Astrocyte (in vitro differentiated cells and primary cell): ENCODE measurements at regions not wholly inside any gene's neighbourhood (a gene's known extent, or its start where the extent isn't known, plus 50 kb on each side); places are given as distances from the start of the nearest gene placed in this dataset.

Experiments used
- DNase-seq: peaks from one replicate; pipeline ENCODE4 v3.0.0-alpha.2; 2010; ENCODE audit warnings: low read depth
- FAIRE-seq: peaks from 2 replicates; lab custom pipeline; 2011; peaks lifted over from hg19 to GRCh38; lab: Jason Lieb, UNC
- H2AFZ ChIP-seq: 2 replicates; pipeline ENCODE4 v1.6.0; 2012; ENCODE audit warnings: low read depth, low read length, inconsistent platforms
- H3K27ac ChIP-seq: 2 replicates; pipeline ENCODE4 v1.5.1; 2011; ENCODE audit warnings: low read depth, low read length, inconsistent platforms
- H3K27me3 ChIP-seq: 2 replicates; pipeline ENCODE4 v1.6.0; 2011; ENCODE audit warnings: low read length, inconsistent platforms; ENCODE audit not compliant: insufficient read depth
- H3K36me3 ChIP-seq: 2 replicates; pipeline ENCODE4 v1.5.1; 2011; ENCODE audit warnings: low read length, inconsistent platforms; ENCODE audit not compliant: insufficient read depth
- H3K4me1 ChIP-seq: 2 replicates; pipeline ENCODE4 v1.5.1; 2011; ENCODE audit warnings: low read length, inconsistent platforms; ENCODE audit not compliant: insufficient read depth
- H3K4me2 ChIP-seq: 2 replicates; pipeline ENCODE4 v1.6.0; 2012; ENCODE audit warnings: low read length, inconsistent platforms
- H3K4me3 ChIP-seq: 2 replicates; pipeline ENCODE4 v1.5.1; 2011; ENCODE audit warnings: low read depth, mild to moderate bottlenecking, low read length, inconsistent platforms; ENCODE audit not compliant: insufficient read depth
- H3K79me2 ChIP-seq: 2 replicates; pipeline ENCODE4 v1.6.0; 2012; ENCODE audit warnings: mild to moderate bottlenecking, low read length, inconsistent platforms; ENCODE audit not compliant: insufficient read depth
- H3K9ac ChIP-seq: 2 replicates; pipeline ENCODE4 v1.6.0; 2012; ENCODE audit warnings: mild to moderate bottlenecking, low read length, inconsistent platforms
- H3K9me3 ChIP-seq: 2 replicates; pipeline ENCODE4 v1.5.1; 2012; ENCODE audit warnings: low read depth, mild to moderate bottlenecking, low read length, inconsistent platforms; ENCODE audit not compliant: insufficient read depth
- H4K20me1 ChIP-seq: 2 replicates; pipeline ENCODE4 v1.6.0; 2012; ENCODE audit warnings: low read length, inconsistent platforms; ENCODE audit not compliant: insufficient read depth
- H3K27ac Mint-ChIP-seq: one replicate; pipeline ENCODE4 v1.8.0; 2021; ENCODE audit warnings: mild to moderate bottlenecking, mixed read lengths; ENCODE audit not compliant: unreplicated experiment
- H3K27me3 Mint-ChIP-seq: one replicate; pipeline ENCODE4 v1.8.0; 2021; ENCODE audit warnings: low read depth, mixed read lengths; ENCODE audit not compliant: unreplicated experiment
- H3K36me3 Mint-ChIP-seq: one replicate; pipeline ENCODE4 v1.8.0; 2021; ENCODE audit warnings: low read depth, mixed read lengths; ENCODE audit not compliant: unreplicated experiment
- H3K4me1 Mint-ChIP-seq: one replicate; pipeline ENCODE4 v1.8.0; 2021; ENCODE audit warnings: low read depth, mixed read lengths; ENCODE audit not compliant: unreplicated experiment
- H3K4me3 Mint-ChIP-seq: one replicate; pipeline ENCODE4 v1.8.0; 2021; ENCODE audit warnings: mild to moderate bottlenecking, moderate library complexity, mixed read lengths; ENCODE audit not compliant: unreplicated experiment
- H3K9me3 Mint-ChIP-seq: one replicate; pipeline ENCODE4 v1.8.0; 2021; ENCODE audit warnings: mild to moderate bottlenecking, mixed read lengths; ENCODE audit not compliant: unreplicated experiment
- CTCF ChIP-seq: IDR thresholded peaks from 2 replicates; pipeline ENCODE4 v1.5.1; 2011; ENCODE audit warnings: low read depth, mild to moderate bottlenecking, inconsistent platforms, low read length, moderate library complexity; ENCODE audit not compliant: insufficient read depth
- EZH2 ChIP-seq: IDR thresholded peaks from 2 replicates; pipeline ENCODE4 v1.6.1; 2012; ENCODE audit warnings: mild to moderate bottlenecking, low read length, inconsistent platforms; ENCODE audit not compliant: insufficient read depth

- TF ChIP-seq CTCF (no peak), EZH2 (no peak)
- DNase-seq (peak; percentile 78), FAIRE-seq (peak; percentile 49)
- Histone ChIP-seq H3K27me3 (no peaks in the 10 kb centered on the region), H3K9ac (no peak overlapping the region), H3K4me3 (no peak overlapping the region), H4K20me1 (no peaks in the 10 kb centered on the region), H3K27ac (no peak overlapping the region), H3K9me3 (no peaks in the 10 kb centered on the region), H3K4me2 (peak overlapping the region; percentile 42), H3K79me2 (no peaks in the 10 kb centered on the region), H3K4me1 (peaks cover 12% of the 10 kb centered on the region), H2AFZ (peak overlapping the region; percentile 20), H3K36me3 (no peaks in the 10 kb centered on the region)
- H3K27ac Mint-ChIP-seq: no peak overlapping the region
- no peaks in the 10 kb centered on the region for H3K9me3 Mint-ChIP-seq
- H3K36me3 Mint-ChIP-seq: no peaks in the 10 kb centered on the region
- H3K27me3 Mint-ChIP-seq: peaks cover 1% of the 10 kb centered on the region
- H3K4me3 Mint-ChIP-seq: no peak overlapping the region
- peaks cover 4% of the 10 kb centered on the region for H3K4me1 Mint-ChIP-seq
Observed at GRCh38 chr6:154653853-154654252, 79.4 kb upstream of the SCAF8 start.

- TF ChIP-seq CTCF (no peak), EZH2 (no peak)
- peaks cover 6% of the 10 kb centered on the region for H3K4me1 Mint-ChIP-seq
Observed at GRCh38 chr6:154656660-154657059, 76.6 kb upstream of the SCAF8 start.

GRCh38 chr6:154661768-154662167 is 71.4 kb upstream of the SCAF8 start:
- Histone ChIP-seq H3K27ac (no peak overlapping the region), H4K20me1 (no peaks in the 10 kb centered on the region), H2AFZ (no peak overlapping the region), H3K4me3 (no peak overlapping the region), H3K9me3 (no peaks in the 10 kb centered on the region), H3K4me2 (no peak overlapping the region), H3K4me1 (no peaks in the 10 kb centered on the region), H3K27me3 (no peaks in the 10 kb centered on the region), H3K36me3 (no peaks in the 10 kb centered on the region), H3K79me2 (no peaks in the 10 kb centered on the region), H3K9ac (no peak overlapping the region)
- Mint-ChIP-seq H3K27ac (no peak overlapping the region), H3K27me3 (peaks cover 1% of the 10 kb centered on the region), H3K36me3 (no peaks in the 10 kb centered on the region), H3K4me1 (peaks cover 2% of the 10 kb centered on the region), H3K4me3 (no peak overlapping the region), H3K9me3 (no peaks in the 10 kb centered on the region)
- no peak for TF ChIP-seq CTCF
- no peak for TF ChIP-seq EZH2
- FAIRE-seq (no peak), DNase-seq (no peak)

More at GRCh38 chr6:154656660-154657059, 76.6 kb upstream of the SCAF8 start:
- H3K36me3 Mint-ChIP-seq: no peaks in the 10 kb centered on the region
- Histone ChIP-seq H3K27ac (no peak overlapping the region), H4K20me1 (no peaks in the 10 kb centered on the region), H3K4me3 (no peak overlapping the region), H3K36me3 (no peaks in the 10 kb centered on the region), H2AFZ (no peak overlapping the region), H3K79me2 (no peaks in the 10 kb centered on the region), H3K27me3 (no peaks in the 10 kb centered on the region), H3K4me2 (no peak overlapping the region), H3K4me1 (peaks cover 12% of the 10 kb centered on the region), H3K9me3 (no peaks in the 10 kb centered on the region), H3K9ac (no peak overlapping the region)
- no peak overlapping the region for H3K4me3 Mint-ChIP-seq
- H3K27ac Mint-ChIP-seq: no peak overlapping the region
- H3K27me3 Mint-ChIP-seq: peaks cover 1% of the 10 kb centered on the region
- FAIRE-seq (no peak), DNase-seq (no peak)
- no peaks in the 10 kb centered on the region for H3K9me3 Mint-ChIP-seq
